HEK293 (cell line): ENCODE measurements at regions not wholly inside any gene's neighbourhood (a gene's known extent, or its start where the extent isn't known, plus 50 kb on each side); places are given as distances from the start of the nearest gene placed in this dataset.

Experiments used
- PRDM10 ChIP-seq: fragments of 450-650 bp; formaldehyde crosslinking; IDR thresholded peaks from 2 replicates; pipeline ENCODE4 v1.5.1; 2016; ENCODE audit warnings: missing biosample characterization, missing genetic modification characterization
- YY1 ChIP-seq: fragments of 450-650 bp; formaldehyde crosslinking; IDR thresholded peaks from 2 replicates; pipeline ENCODE4 v1.5.1; 2018; ENCODE audit warnings: missing biosample characterization, missing genetic modification characterization
- ZNF174 ChIP-seq: fragments of 450-650 bp; formaldehyde crosslinking; IDR thresholded peaks from 2 replicates; pipeline ENCODE4 v1.5.0; 2017; ENCODE audit warnings: missing biosample characterization, mild to moderate bottlenecking, missing genetic modification characterization
- ZNF184 ChIP-seq: fragments of 450-650 bp; IDR thresholded peaks from 2 replicates; pipeline ENCODE4 v1.5.1; 2018; ENCODE audit warnings: missing biosample characterization, mild to moderate bottlenecking, missing genetic modification characterization
- TF ChIP-seq, protein P1 (sequence below): fragments of 450-650 bp; formaldehyde crosslinking; IDR thresholded peaks from 2 replicates; pipeline ENCODE4 v1.5.1; 2016; ENCODE audit warnings: missing biosample characterization, missing genetic modification characterization
- TF ChIP-seq, protein P2 (sequence below): fragments of 450-650 bp; formaldehyde crosslinking; IDR thresholded peaks from 2 replicates; pipeline ENCODE4 v1.5.1; 2017; ENCODE audit warnings: missing biosample characterization, mild to moderate bottlenecking, missing genetic modification characterization, moderate library complexity
- TF ChIP-seq, protein P3 (sequence below): sonication (generic); formaldehyde crosslinking; IDR thresholded peaks from 2 replicates; pipeline ENCODE4 v1.8.1; 2022; ENCODE audit warnings: mild to moderate bottlenecking, moderate library complexity, missing genetic modification reagents

DNA sequence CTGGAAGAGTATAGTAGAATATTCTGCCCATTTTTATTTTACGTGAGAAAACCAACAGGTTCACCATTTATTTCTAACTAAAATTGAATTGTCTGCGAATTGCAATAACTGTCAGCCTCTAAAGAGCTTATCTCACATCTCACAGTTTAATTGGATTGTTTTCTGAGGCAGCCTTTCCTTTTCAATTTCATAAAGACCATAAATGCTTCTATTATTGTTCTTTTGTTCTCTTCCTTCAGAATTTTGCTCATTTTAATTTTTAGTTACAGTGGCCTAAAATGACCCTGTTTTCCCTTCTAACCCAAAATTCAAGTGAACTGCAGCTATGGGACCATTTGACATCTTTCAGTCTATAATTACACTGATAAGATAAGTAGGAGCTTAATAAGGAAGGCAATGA, 147.6 kb downstream of the KLHL28 start:
- TF ChIP-seq, protein P1, sequence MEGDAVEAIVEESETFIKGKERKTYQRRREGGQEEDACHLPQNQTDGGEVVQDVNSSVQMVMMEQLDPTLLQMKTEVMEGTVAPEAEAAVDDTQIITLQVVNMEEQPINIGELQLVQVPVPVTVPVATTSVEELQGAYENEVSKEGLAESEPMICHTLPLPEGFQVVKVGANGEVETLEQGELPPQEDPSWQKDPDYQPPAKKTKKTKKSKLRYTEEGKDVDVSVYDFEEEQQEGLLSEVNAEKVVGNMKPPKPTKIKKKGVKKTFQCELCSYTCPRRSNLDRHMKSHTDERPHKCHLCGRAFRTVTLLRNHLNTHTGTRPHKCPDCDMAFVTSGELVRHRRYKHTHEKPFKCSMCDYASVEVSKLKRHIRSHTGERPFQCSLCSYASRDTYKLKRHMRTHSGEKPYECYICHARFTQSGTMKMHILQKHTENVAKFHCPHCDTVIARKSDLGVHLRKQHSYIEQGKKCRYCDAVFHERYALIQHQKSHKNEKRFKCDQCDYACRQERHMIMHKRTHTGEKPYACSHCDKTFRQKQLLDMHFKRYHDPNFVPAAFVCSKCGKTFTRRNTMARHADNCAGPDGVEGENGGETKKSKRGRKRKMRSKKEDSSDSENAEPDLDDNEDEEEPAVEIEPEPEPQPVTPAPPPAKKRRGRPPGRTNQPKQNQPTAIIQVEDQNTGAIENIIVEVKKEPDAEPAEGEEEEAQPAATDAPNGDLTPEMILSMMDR (tag by site-specific recombination) = no peak
- TF ChIP-seq, protein P2, sequence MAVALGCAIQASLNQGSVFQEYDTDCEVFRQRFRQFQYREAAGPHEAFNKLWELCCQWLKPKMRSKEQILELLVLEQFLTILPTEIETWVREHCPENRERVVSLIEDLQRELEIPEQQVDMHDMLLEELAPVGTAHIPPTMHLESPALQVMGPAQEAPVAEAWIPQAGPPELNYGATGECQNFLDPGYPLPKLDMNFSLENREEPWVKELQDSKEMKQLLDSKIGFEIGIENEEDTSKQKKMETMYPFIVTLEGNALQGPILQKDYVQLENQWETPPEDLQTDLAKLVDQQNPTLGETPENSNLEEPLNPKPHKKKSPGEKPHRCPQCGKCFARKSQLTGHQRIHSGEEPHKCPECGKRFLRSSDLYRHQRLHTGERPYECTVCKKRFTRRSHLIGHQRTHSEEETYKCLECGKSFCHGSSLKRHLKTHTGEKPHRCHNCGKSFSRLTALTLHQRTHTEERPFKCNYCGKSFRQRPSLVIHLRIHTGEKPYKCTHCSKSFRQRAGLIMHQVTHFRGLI (tag by site-specific recombination) = no peak
- TF ChIP-seq ZNF174 = no peak
- TF ChIP-seq PRDM10 (tag by site-specific recombination) = no peak
- TF ChIP-seq, protein P3, sequence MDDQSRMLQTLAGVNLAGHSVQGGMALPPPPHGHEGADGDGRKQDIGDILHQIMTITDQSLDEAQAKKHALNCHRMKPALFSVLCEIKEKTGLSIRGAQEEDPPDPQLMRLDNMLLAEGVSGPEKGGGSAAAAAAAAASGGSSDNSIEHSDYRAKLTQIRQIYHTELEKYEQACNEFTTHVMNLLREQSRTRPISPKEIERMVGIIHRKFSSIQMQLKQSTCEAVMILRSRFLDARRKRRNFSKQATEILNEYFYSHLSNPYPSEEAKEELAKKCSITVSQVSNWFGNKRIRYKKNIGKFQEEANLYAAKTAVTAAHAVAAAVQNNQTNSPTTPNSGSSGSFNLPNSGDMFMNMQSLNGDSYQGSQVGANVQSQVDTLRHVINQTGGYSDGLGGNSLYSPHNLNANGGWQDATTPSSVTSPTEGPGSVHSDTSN (CRISPR knock-in tag) = no peak
- TF ChIP-seq YY1 = no peak
- no peak for TF ChIP-seq ZNF184 (tag by site-specific recombination)
